ENCODE measurements at regions not wholly inside any gene's neighbourhood (a gene's known extent, or its start where the extent isn't known, plus 50 kb on each side); places are given as distances from the start of the nearest gene placed in this dataset.

- TF ChIP-seq SIN3A (IDR thresholded peaks at IDR 0.05; ENCODE audit: borderline replicate concordance, insufficient read depth, low read length) (no peak), FOXP2 (optimal IDR thresholded peaks at IDR 0.05; ENCODE audit: borderline replicate concordance, extremely low read depth, extremely low read length, insufficient read depth) (no peak), TAF1 (IDR thresholded peaks at IDR 0.05; ENCODE audit: borderline replicate concordance, insufficient read depth, low read length) (no peak), POLR2AphosphoS5 (IDR thresholded peaks at IDR 0.05; ENCODE audit: low read depth, low read length) (no peak)
- TF ChIP-seq, protein P1, sequence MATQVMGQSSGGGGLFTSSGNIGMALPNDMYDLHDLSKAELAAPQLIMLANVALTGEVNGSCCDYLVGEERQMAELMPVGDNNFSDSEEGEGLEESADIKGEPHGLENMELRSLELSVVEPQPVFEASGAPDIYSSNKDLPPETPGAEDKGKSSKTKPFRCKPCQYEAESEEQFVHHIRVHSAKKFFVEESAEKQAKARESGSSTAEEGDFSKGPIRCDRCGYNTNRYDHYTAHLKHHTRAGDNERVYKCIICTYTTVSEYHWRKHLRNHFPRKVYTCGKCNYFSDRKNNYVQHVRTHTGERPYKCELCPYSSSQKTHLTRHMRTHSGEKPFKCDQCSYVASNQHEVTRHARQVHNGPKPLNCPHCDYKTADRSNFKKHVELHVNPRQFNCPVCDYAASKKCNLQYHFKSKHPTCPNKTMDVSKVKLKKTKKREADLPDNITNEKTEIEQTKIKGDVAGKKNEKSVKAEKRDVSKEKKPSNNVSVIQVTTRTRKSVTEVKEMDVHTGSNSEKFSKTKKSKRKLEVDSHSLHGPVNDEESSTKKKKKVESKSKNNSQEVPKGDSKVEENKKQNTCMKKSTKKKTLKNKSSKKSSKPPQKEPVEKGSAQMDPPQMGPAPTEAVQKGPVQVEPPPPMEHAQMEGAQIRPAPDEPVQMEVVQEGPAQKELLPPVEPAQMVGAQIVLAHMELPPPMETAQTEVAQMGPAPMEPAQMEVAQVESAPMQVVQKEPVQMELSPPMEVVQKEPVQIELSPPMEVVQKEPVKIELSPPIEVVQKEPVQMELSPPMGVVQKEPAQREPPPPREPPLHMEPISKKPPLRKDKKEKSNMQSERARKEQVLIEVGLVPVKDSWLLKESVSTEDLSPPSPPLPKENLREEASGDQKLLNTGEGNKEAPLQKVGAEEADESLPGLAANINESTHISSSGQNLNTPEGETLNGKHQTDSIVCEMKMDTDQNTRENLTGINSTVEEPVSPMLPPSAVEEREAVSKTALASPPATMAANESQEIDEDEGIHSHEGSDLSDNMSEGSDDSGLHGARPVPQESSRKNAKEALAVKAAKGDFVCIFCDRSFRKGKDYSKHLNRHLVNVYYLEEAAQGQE (IDR thresholded peaks at IDR 0.05; ENCODE audit: insufficient read depth in 1 of 2, low read depth in 2 of 2, low read length in 2 of 2) = no peak
Measured at GRCh38 chr5:7976411-7977190, 107.7 kb downstream of the MTRR start.

- TF ChIP-seq POLR2AphosphoS5 (IDR thresholded peaks at IDR 0.05; ENCODE audit: low read depth, low read length) (no peak), TAF1 (IDR thresholded peaks at IDR 0.05; ENCODE audit: borderline replicate concordance, insufficient read depth, low read length) (no peak), FOXP2 (optimal IDR thresholded peaks at IDR 0.05; ENCODE audit: borderline replicate concordance, extremely low read depth, extremely low read length, insufficient read depth) (no peak), SIN3A (IDR thresholded peaks at IDR 0.05; ENCODE audit: borderline replicate concordance, insufficient read depth, low read length) (no peak)
- TF ChIP-seq, protein P1 (IDR thresholded peaks at IDR 0.05; ENCODE audit: insufficient read depth in 1 of 2, low read depth in 2 of 2, low read length in 2 of 2) = no peak
Measured at GRCh38 chr5:7978114-7978513, 109.2 kb downstream of the MTRR start.

- TF ChIP-seq, protein P1 (IDR thresholded peaks at IDR 0.05; ENCODE audit: insufficient read depth in 1 of 2, low read depth in 2 of 2, low read length in 2 of 2) = no peak
- TF ChIP-seq POLR2AphosphoS5 (IDR thresholded peaks at IDR 0.05; ENCODE audit: low read depth, low read length) = no peak
- TF ChIP-seq TAF1 (IDR thresholded peaks at IDR 0.05; ENCODE audit: borderline replicate concordance, insufficient read depth, low read length) = no peak
- no peak for TF ChIP-seq SIN3A (IDR thresholded peaks at IDR 0.05; ENCODE audit: borderline replicate concordance, insufficient read depth, low read length)
- no peak for TF ChIP-seq FOXP2 (optimal IDR thresholded peaks at IDR 0.05; ENCODE audit: borderline replicate concordance, extremely low read depth, extremely low read length, insufficient read depth)
Measured at GRCh38 chr5:7978991-7979390, 110.0 kb downstream of the MTRR start.

- TF ChIP-seq POLR2AphosphoS5 (IDR thresholded peaks at IDR 0.05; ENCODE audit: low read depth, low read length) (no peak), SIN3A (IDR thresholded peaks at IDR 0.05; ENCODE audit: borderline replicate concordance, insufficient read depth, low read length) (no peak), FOXP2 (optimal IDR thresholded peaks at IDR 0.05; ENCODE audit: borderline replicate concordance, extremely low read depth, extremely low read length, insufficient read depth) (no peak), TAF1 (IDR thresholded peaks at IDR 0.05; ENCODE audit: borderline replicate concordance, insufficient read depth, low read length) (no peak)
- TF ChIP-seq, protein P1 (IDR thresholded peaks at IDR 0.05; ENCODE audit: insufficient read depth in 1 of 2, low read depth in 2 of 2, low read length in 2 of 2) = no peak
Measured at GRCh38 chr5:7980881-7981280, 111.9 kb downstream of the MTRR start.

Data from PFSK-1 (cell line).